WTC11 (cell line): ENCODE measurements at regions not wholly inside any gene's neighbourhood (a gene's known extent, or its start where the extent isn't known, plus 50 kb on each side); places are given as distances from the start of the nearest gene placed in this dataset.

Experiments used
- ATAC-seq: fragments of 200-7000 bp; cut with Tn5 transposase; 2 replicates; pipeline ENCODE4 v1.10.0; 2021; ENCODE audit warnings: mild to moderate bottlenecking, moderate library complexity
- CTCF ChIA-PET: fragments of 300-600 bp; sonication (Branson Sonifier 250); formaldehyde crosslinking; loops from one replicate; lab custom pipeline; 2021; ENCODE audit warnings: antibody characterized with exemption; lab: Charles Lee
- POLR2A ChIA-PET: fragments of 350-600 bp; sonication (Branson Sonifier 250); formaldehyde crosslinking; loops from one replicate; lab custom pipeline; 2021; ENCODE audit warnings: antibody characterized with exemption; lab: Charles Lee
- DNase-seq: peaks from one replicate; pipeline ENCODE4 v3.0.0; 2021; ENCODE audit warnings: low spot score
- H3K27ac Mint-ChIP-seq: 2 replicates; pipeline ENCODE4 v1.8.0; 2021; ENCODE audit warnings: mixed read lengths
- H3K27me3 Mint-ChIP-seq: 2 replicates; pipeline ENCODE4 v1.8.0; 2021; ENCODE audit warnings: low read depth, mild to moderate bottlenecking, moderate library complexity, mixed read lengths
- H3K36me3 Mint-ChIP-seq: 2 replicates; pipeline ENCODE4 v1.8.0; 2021; ENCODE audit warnings: mixed read lengths
- H3K4me1 Mint-ChIP-seq: 2 replicates; pipeline ENCODE4 v1.8.0; 2022; ENCODE audit warnings: mixed read lengths
- H3K4me3 Mint-ChIP-seq: 2 replicates; pipeline ENCODE4 v1.8.0; 2021; ENCODE audit warnings: mild to moderate bottlenecking, moderate library complexity, mixed read lengths
- H3K9me3 Mint-ChIP-seq: 2 replicates; pipeline ENCODE4 v1.8.0; 2021; ENCODE audit warnings: mixed read lengths
- ATF6 ChIP-seq: sonication (generic); formaldehyde crosslinking; IDR thresholded peaks from 2 replicates; pipeline ENCODE4 v1.8.1; 2023; ENCODE audit warnings: mild to moderate bottlenecking, missing genetic modification reagents
- FOXK1 ChIP-seq: sonication (generic); formaldehyde crosslinking; IDR thresholded peaks from 2 replicates; pipeline ENCODE4 v1.8.0; 2022; ENCODE audit warnings: mild to moderate bottlenecking, moderate library complexity, missing genetic modification reagents
- GRHL2 ChIP-seq: fragments of 250-450 bp; sonication (Bioruptor Pico); IDR thresholded peaks from 2 replicates; pipeline ENCODE4 v1.8.0; 2022; ENCODE audit warnings: mild to moderate bottlenecking, moderate library complexity; ENCODE audit not compliant: insufficient replicate concordance, severe bottlenecking
- HMGXB4 ChIP-seq: sonication (generic); formaldehyde crosslinking; IDR thresholded peaks from 2 replicates; pipeline ENCODE4 v1.8.1; 2023; ENCODE audit warnings: mild to moderate bottlenecking, moderate library complexity, missing genetic modification reagents
- JUN ChIP-seq: sonication (generic); formaldehyde crosslinking; IDR thresholded peaks from 2 replicates; pipeline ENCODE4 v1.8.0; 2023; ENCODE audit warnings: mild to moderate bottlenecking, missing genetic modification reagents
- MAX ChIP-seq: sonication (generic); formaldehyde crosslinking; IDR thresholded peaks from 2 replicates; pipeline ENCODE4 v1.8.0; 2022; ENCODE audit warnings: mild to moderate bottlenecking, missing genetic modification reagents
- NR2C2 ChIP-seq: sonication (generic); formaldehyde crosslinking; IDR thresholded peaks from 2 replicates; pipeline ENCODE4 v1.8.0; 2022; ENCODE audit warnings: mild to moderate bottlenecking, missing genetic modification reagents
- NR3C1 ChIP-seq: sonication (generic); formaldehyde crosslinking; conservative IDR thresholded peaks from 2 replicates; pipeline ENCODE4 v1.8.1; 2023; ENCODE audit warnings: low read depth, mild to moderate bottlenecking, missing genetic modification reagents
- OVOL2 ChIP-seq: fragments of 250-450 bp; sonication (Bioruptor Pico); IDR thresholded peaks from 2 replicates; pipeline ENCODE4 v1.9.0; 2021; ENCODE audit warnings: mild to moderate bottlenecking, borderline replicate concordance
- RELA ChIP-seq: sonication (generic); formaldehyde crosslinking; IDR thresholded peaks from 2 replicates; pipeline ENCODE4 v1.8.1; 2022; ENCODE audit warnings: missing genetic modification reagents, mild to moderate bottlenecking, borderline replicate concordance
- SMAD4 ChIP-seq: sonication (generic); formaldehyde crosslinking; IDR thresholded peaks from 2 replicates; pipeline ENCODE4 v1.8.0; 2022; ENCODE audit warnings: mild to moderate bottlenecking, missing genetic modification reagents
- SOX15 ChIP-seq: fragments of 250-450 bp; sonication (Bioruptor Pico); IDR thresholded peaks from 2 replicates; pipeline ENCODE4 v1.9.0; 2021; ENCODE audit warnings: mild to moderate bottlenecking
- STAT6 ChIP-seq: sonication (generic); formaldehyde crosslinking; conservative IDR thresholded peaks from 2 replicates; pipeline ENCODE4 v1.8.1; 2023; ENCODE audit warnings: mild to moderate bottlenecking, low read depth, missing genetic modification reagents, moderate library complexity
- TCF7 ChIP-seq: sonication (generic); formaldehyde crosslinking; IDR thresholded peaks from 2 replicates; pipeline ENCODE4 v1.8.0; 2022; ENCODE audit warnings: mild to moderate bottlenecking, low read depth, missing genetic modification reagents, moderate library complexity
- ZNF317 ChIP-seq: sonication (generic); formaldehyde crosslinking; IDR thresholded peaks from 2 replicates; pipeline ENCODE4 v1.8.1; 2023; ENCODE audit warnings: low read depth, mild to moderate bottlenecking, moderate library complexity, missing genetic modification reagents, borderline replicate concordance
- ZNF396 ChIP-seq: fragments of 250-450 bp; sonication (Bioruptor Pico); IDR thresholded peaks from 2 replicates; pipeline ENCODE4 v1.8.0; 2021; ENCODE audit warnings: mild to moderate bottlenecking, moderate library complexity, borderline replicate concordance
- ZNF423 ChIP-seq: fragments of 250-450 bp; sonication (Bioruptor Pico); IDR thresholded peaks from 2 replicates; pipeline ENCODE4 v2.1.2; 2022; ENCODE audit warnings: mild to moderate bottlenecking, moderate library complexity
- ZNF425 ChIP-seq: fragments of 250-450 bp; sonication (Bioruptor Pico); conservative IDR thresholded peaks from 2 replicates; pipeline ENCODE4 v1.9.0; 2021; ENCODE audit warnings: mild to moderate bottlenecking
- TF ChIP-seq, protein P1 (sequence below): sonication (generic); formaldehyde crosslinking; IDR thresholded peaks from 2 replicates; pipeline ENCODE4 v1.8.0; 2023; ENCODE audit warnings: missing genetic modification reagents
- TF ChIP-seq, protein P2 (sequence below): sonication (generic); formaldehyde crosslinking; IDR thresholded peaks from 2 replicates; pipeline ENCODE4 v1.8.0; 2022; ENCODE audit warnings: mild to moderate bottlenecking, missing genetic modification reagents

GRCh38 chr22:22079404-22080148 is 97.0 kb upstream of the TOP3B start:
- Mint-ChIP-seq H3K4me3 (no peak overlapping the region), H3K27ac (no peak overlapping the region), H3K36me3 (no peaks in the 10 kb centered on the region)
- CTCF ChIA-PET, result interaction anchor here (1.2 to 2.2 kb wide), 4 partner anchors 10 to 107 kb away, joined by 3 to 10 read pairs (median 4); no protein-coding TSS in a partner anchor
- TF ChIP-seq ZNF317 (CRISPR knock-in tag), result no peak
- no peak for TF ChIP-seq HMGXB4
- TF ChIP-seq ZNF396 (CRISPR knock-in tag), result no peak
- TF ChIP-seq, protein P1, sequence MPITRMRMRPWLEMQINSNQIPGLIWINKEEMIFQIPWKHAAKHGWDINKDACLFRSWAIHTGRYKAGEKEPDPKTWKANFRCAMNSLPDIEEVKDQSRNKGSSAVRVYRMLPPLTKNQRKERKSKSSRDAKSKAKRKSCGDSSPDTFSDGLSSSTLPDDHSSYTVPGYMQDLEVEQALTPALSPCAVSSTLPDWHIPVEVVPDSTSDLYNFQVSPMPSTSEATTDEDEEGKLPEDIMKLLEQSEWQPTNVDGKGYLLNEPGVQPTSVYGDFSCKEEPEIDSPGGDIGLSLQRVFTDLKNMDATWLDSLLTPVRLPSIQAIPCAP, result no peak
- TF ChIP-seq NR3C1, result no peak
- TF ChIP-seq, all 79 proteins: peak for 0
- H3K9me3 Mint-ChIP-seq, result no peaks in the 10 kb centered on the region
- no peaks in the 10 kb centered on the region for H3K4me1 Mint-ChIP-seq
- ATAC-seq (no peak; the same call in 1 of the 2 replicates), DNase-seq (no peak)
- peaks cover 100% of the 10 kb centered on the region for H3K27me3 Mint-ChIP-seq
- POLR2A ChIA-PET, result no interaction called here

DNA sequence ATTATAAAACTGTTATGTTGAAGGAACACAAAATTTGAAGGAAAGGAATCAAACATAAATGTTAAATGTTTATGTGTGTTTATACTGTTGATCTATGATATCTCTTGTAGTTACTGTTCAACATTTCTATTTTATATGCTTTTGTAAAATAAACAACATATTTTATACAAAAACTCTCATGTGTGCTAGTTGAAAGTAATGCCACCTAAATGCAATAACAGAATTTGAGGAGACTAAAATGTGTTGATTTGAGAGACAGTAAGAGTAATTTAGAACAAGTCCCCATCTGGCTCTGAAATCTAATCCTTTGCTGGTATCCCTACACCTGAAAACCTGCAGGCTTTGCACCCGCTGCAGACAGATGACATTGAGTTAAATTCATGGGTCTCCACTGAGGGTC is 95.7 kb upstream of the TOP3B start:
- Mint-ChIP-seq H3K27me3 (peaks cover 100% of the 10 kb centered on the region), H3K27ac (no peak overlapping the region), H3K4me1 (no peaks in the 10 kb centered on the region), H3K9me3 (no peaks in the 10 kb centered on the region), H3K36me3 (no peaks in the 10 kb centered on the region), H3K4me3 (no peak overlapping the region)
- TF ChIP-seq TCF7 (no peak), STAT6 (CRISPR knock-in tag) (no peak), SOX15 (no peak), GRHL2 (CRISPR knock-in tag) (no peak)
- ChIA-PET POLR2A (no interaction called here), CTCF (interaction anchor here (1.5 kb wide), 1 partner anchor 93 kb away, joined by 3 read pairs; no protein-coding TSS in a partner anchor)
- ATAC-seq (no peak), DNase-seq (no peak)

DNA sequence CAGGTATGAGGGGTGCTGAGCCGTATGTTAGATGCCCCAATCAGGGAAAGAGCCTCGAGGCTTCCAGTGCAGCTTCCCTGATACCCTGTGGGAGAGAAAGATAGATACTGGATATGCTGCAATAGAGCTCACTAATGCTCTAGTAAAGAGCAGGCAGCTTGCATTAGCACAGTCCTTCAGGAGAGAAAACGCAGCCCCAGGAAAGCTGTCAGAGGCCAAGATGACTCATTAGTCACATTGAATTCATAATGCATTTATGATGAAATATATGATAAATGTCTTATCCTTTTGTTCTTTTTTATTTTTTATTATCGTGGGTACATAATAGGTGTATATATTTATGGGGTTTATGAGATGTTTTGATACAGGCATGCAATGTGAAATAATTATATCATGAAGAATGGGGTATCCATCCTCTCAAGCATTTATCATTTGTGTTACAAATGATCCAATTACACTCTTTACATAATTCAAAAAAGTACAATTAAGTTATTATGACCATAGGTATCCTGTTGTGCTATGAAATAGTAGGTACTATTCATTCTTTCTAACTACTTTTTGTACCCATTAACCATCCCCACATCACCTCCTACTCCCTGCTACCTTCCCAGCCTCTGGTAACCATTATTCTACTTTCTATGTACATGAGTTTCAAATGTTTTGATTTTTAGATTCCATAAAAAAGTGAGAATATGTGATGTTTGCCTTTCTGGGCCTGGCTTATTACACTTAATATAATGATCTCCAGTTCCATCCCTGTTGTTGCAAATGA is 94.5 kb upstream of the TOP3B start:
- no peaks in the 10 kb centered on the region for H3K36me3 Mint-ChIP-seq
- no peak overlapping the region for H3K27ac Mint-ChIP-seq
- peaks cover 98% of the 10 kb centered on the region for H3K27me3 Mint-ChIP-seq
- ATAC-seq (no peak), DNase-seq (no peak)
- H3K9me3 Mint-ChIP-seq, result no peaks in the 10 kb centered on the region
- ChIA-PET CTCF (interaction anchor here (0.5 to 1.5 kb wide), 2 partner anchors 13 to 118 kb away, joined by 3 to 4 read pairs; no protein-coding TSS in a partner anchor), POLR2A (no interaction called here)
- no peaks in the 10 kb centered on the region for H3K4me1 Mint-ChIP-seq
- no peak overlapping the region for H3K4me3 Mint-ChIP-seq
- no peak for TF ChIP-seq SMAD4 (CRISPR knock-in tag)
- TF ChIP-seq OVOL2, result no peak
- TF ChIP-seq, protein P2, sequence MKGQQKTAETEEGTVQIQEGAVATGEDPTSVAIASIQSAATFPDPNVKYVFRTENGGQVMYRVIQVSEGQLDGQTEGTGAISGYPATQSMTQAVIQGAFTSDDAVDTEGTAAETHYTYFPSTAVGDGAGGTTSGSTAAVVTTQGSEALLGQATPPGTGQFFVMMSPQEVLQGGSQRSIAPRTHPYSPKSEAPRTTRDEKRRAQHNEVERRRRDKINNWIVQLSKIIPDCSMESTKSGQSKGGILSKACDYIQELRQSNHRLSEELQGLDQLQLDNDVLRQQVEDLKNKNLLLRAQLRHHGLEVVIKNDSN (CRISPR knock-in tag), result no peak
- no peak for TF ChIP-seq ZNF425 (CRISPR knock-in tag)
- TF ChIP-seq FOXK1, result no peak
- TF ChIP-seq JUN (CRISPR knock-in tag), result no peak
- no peak for TF ChIP-seq MAX (CRISPR knock-in tag)
- TF ChIP-seq RELA (CRISPR knock-in tag), result no peak
- no peak for TF ChIP-seq NR2C2 (CRISPR knock-in tag)
- TF ChIP-seq ZNF423 (CRISPR knock-in tag), result no peak
- TF ChIP-seq ZNF396 (CRISPR knock-in tag), result no peak
- no peak for TF ChIP-seq ATF6 (CRISPR knock-in tag)
